ENCODE measurements at regions not wholly inside any gene's neighbourhood (a gene's known extent, or its start where the extent isn't known, plus 50 kb on each side); places are given as distances from the start of the nearest gene placed in this dataset.

DNA sequence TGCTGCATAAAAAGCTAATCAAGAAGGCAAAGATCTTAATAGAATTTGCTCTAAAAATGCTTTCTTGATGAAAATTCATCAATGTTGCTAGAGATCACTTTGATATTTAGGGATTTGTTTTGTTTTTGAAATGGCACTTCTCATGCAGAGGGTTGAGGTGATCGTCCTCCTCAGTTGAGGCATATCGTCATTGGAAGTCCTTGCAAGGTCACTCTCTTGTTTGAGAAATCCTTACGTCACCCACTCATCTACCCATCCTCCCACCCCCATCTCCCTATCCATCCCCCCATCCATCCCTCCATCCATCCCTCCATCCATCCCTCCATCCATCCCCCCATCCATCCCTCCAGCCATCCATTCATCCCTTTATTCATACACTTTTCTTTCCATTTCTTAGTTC lies 133.7 kb downstream of the THNSL2 start:
- Histone ChIP-seq H3K9me3 (no peaks in the 10 kb centered on the region), H3K36me3 (ENCODE audit: control insufficient read depth in 2 of 2, extremely low read depth in 1 of 2, insufficient read depth in 1 of 2, low read length in 1 of 2) (no peaks in the 10 kb centered on the region), H3K27ac (ENCODE audit: low read length) (no peak overlapping the region), H3K27me3 (replicated peaks in 1 of 2; ENCODE audit: control insufficient read depth in 2 of 2, extremely low read depth in 1 of 2, insufficient read depth in 2 of 2, low read length in 1 of 2) (peaks cover 0 to 4% of the 10 kb centered on the region in 2 experiments), H3K4me3 (ENCODE audit: control insufficient read depth in 1 of 2, extremely low read depth in 1 of 2, low read length in 1 of 2) (no peak overlapping the region), H3K4me1 (ENCODE audit: control insufficient read depth in 1 of 2, extremely low read depth in 1 of 2, insufficient read depth in 2 of 2, low read length in 2 of 2) (no peaks in the 10 kb centered on the region)
- Mint-ChIP-seq H3K4me1 (no peaks in the 10 kb centered on the region), H3K27ac (no peak overlapping the region), H3K4me3 (no peak overlapping the region), H3K9me3 (peaks cover 0 to 8% (median 4%) of the 10 kb centered on the region in 3 donors), H3K36me3 (no peaks in the 10 kb centered on the region), H3K27me3 (peaks cover 13 to 27% of the 10 kb centered on the region in 2 donors)
- WGBS (ENCODE audit: insufficient coverage): 98% methylated on average over 3 of the region's 3 CpGs
- ATAC-seq (replicated peaks in 1 of 4) (no peak), DNase-seq (no peak)
- ChIA-PET POLR2A (no interaction called here), CTCF (no interaction called here)

DNA sequence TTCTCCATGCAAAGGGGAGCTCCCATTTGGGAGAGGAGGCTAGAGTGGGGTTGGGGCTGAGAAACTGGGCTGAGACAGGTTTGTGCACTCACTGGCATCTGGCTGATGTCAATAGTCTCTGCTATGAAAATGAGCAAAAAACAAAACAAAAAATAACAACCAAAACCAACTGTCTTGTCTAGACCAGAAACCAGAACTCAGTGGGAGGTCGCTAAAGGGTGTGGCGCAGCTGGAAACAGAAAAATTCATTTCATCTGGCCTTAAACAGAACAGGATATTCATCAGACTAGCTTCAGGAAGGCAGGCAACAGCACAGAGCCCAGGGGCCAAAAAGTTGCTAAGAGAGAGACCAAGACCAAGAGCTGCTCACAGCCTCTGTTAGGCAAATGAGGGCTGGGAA lies 126.1 kb downstream of the THNSL2 start:
- no peak overlapping the region for H3K27ac Mint-ChIP-seq
- POLR2A ChIA-PET: no interaction called here

GRCh38 chr2:88283886-88284592 lies 113.9 kb downstream of the THNSL2 start:
- WGBS (ENCODE audit: insufficient coverage): 61% methylated on average over 35 of the region's 43 CpGs
- POLR2A ChIA-PET: interaction anchor here in 1 of 2 donors (0.7 kb wide), 1 partner anchor 127 kb away, joined by 12 read pairs; no protein-coding TSS in a partner anchor
- H3K27ac Mint-ChIP-seq: no peak overlapping the region

More for the DNA sequence above, 126.1 kb downstream of the THNSL2 start:
- Mint-ChIP-seq H3K9me3 (no peaks in the 10 kb centered on the region), H3K36me3 (no peaks in the 10 kb centered on the region), H3K4me1 (no peaks in the 10 kb centered on the region), H3K27me3 (peaks cover 4 to 5% of the 10 kb centered on the region in 2 donors), H3K4me3 (no peak overlapping the region)
- WGBS (ENCODE audit: insufficient coverage): no CpG with 5 or more reads among the region's 2 CpGs
- no peaks in the 10 kb centered on the region for H3K36me3 ChIP-seq (ENCODE audit: control insufficient read depth in 2 of 2, extremely low read depth in 1 of 2, insufficient read depth in 1 of 2, low read length in 1 of 2)
- H3K27me3 ChIP-seq (replicated peaks in 1 of 2; ENCODE audit: control insufficient read depth in 2 of 2, extremely low read depth in 1 of 2, insufficient read depth in 2 of 2, low read length in 1 of 2): no peaks in the 10 kb centered on the region
- ATAC-seq (replicated peaks in 1 of 4) (no peak), DNase-seq (no peak)
- H3K27ac ChIP-seq (ENCODE audit: low read length): no peak overlapping the region
- no peaks in the 10 kb centered on the region for H3K9me3 ChIP-seq
- H3K4me3 ChIP-seq (ENCODE audit: control insufficient read depth in 1 of 2, extremely low read depth in 1 of 2, low read length in 1 of 2): no peak overlapping the region
- no peaks in the 10 kb centered on the region for H3K4me1 ChIP-seq (ENCODE audit: control insufficient read depth in 1 of 2, extremely low read depth in 1 of 2, insufficient read depth in 2 of 2, low read length in 2 of 2)
- CTCF ChIA-PET: no interaction called here

GRCh38 chr2:88281302-88282217 lies 111.4 kb downstream of the THNSL2 start:
- POLR2A ChIA-PET: interaction anchor here in 1 of 2 donors (0.6 kb wide), 1 partner anchor 1495 kb away, joined by 6 read pairs; no protein-coding TSS in a partner anchor

More at GRCh38 chr2:88283886-88284592, 113.9 kb downstream of the THNSL2 start:
- Histone ChIP-seq H3K9me3 (no peaks in the 10 kb centered on the region), H3K27me3 (replicated peaks in 1 of 2; ENCODE audit: control insufficient read depth in 2 of 2, extremely low read depth in 1 of 2, insufficient read depth in 2 of 2, low read length in 1 of 2) (peaks cover 0 to 23% of the 10 kb centered on the region in 2 experiments), H3K36me3 (ENCODE audit: control insufficient read depth in 2 of 2, extremely low read depth in 1 of 2, insufficient read depth in 1 of 2, low read length in 1 of 2) (no peaks in the 10 kb centered on the region), H3K27ac (ENCODE audit: low read length) (no peak overlapping the region), H3K4me3 (ENCODE audit: control insufficient read depth in 1 of 2, extremely low read depth in 1 of 2, low read length in 1 of 2) (no peak overlapping the region), H3K4me1 (ENCODE audit: control insufficient read depth in 1 of 2, extremely low read depth in 1 of 2, insufficient read depth in 2 of 2, low read length in 2 of 2) (peaks cover 0 to 3% of the 10 kb centered on the region in 2 experiments)
- Mint-ChIP-seq H3K27me3 (peaks cover 7 to 25% of the 10 kb centered on the region in 2 donors), H3K9me3 (no peaks in the 10 kb centered on the region), H3K4me1 (peaks cover 0 to 4% (median 0%) of the 10 kb centered on the region in 3 donors), H3K4me3 (no peak overlapping the region), H3K36me3 (no peaks in the 10 kb centered on the region)
- ATAC-seq (replicated peaks in 1 of 4) (no peak), DNase-seq (peak in 1 of 35 experiments; percentile 7)
- CTCF ChIA-PET: no interaction called here

GRCh38 chr2:88269836-88270235 lies 99.7 kb downstream of the THNSL2 start:
- H3K27ac ChIP-seq (ENCODE audit: low read length): peak overlapping the region; percentile 33
- peak in 1 of 4 experiments; percentile 37 for ATAC-seq (replicated peaks in 1 of 4)
- peaks cover 0 to 2% (median 0%) of the 10 kb centered on the region in 3 donors for H3K9me3 Mint-ChIP-seq

More at GRCh38 chr2:88281302-88282217, 111.4 kb downstream of the THNSL2 start:
- Histone ChIP-seq H3K9me3 (no peaks in the 10 kb centered on the region), H3K36me3 (ENCODE audit: control insufficient read depth in 2 of 2, extremely low read depth in 1 of 2, insufficient read depth in 1 of 2, low read length in 1 of 2) (no peaks in the 10 kb centered on the region), H3K27me3 (replicated peaks in 1 of 2; ENCODE audit: control insufficient read depth in 2 of 2, extremely low read depth in 1 of 2, insufficient read depth in 2 of 2, low read length in 1 of 2) (peaks cover 0 to 23% of the 10 kb centered on the region in 2 experiments), H3K27ac (ENCODE audit: low read length) (no peak overlapping the region), H3K4me3 (ENCODE audit: control insufficient read depth in 1 of 2, extremely low read depth in 1 of 2, low read length in 1 of 2) (no peak overlapping the region), H3K4me1 (ENCODE audit: control insufficient read depth in 1 of 2, extremely low read depth in 1 of 2, insufficient read depth in 2 of 2, low read length in 2 of 2) (peaks cover 0 to 3% of the 10 kb centered on the region in 2 experiments)
- Mint-ChIP-seq H3K27me3 (peaks cover 7 to 18% of the 10 kb centered on the region in 2 donors), H3K4me3 (no peak overlapping the region), H3K9me3 (no peaks in the 10 kb centered on the region), H3K36me3 (no peaks in the 10 kb centered on the region), H3K27ac (no peak overlapping the region), H3K4me1 (peaks cover 0 to 4% (median 0%) of the 10 kb centered on the region in 3 donors)
- ATAC-seq (replicated peaks in 1 of 4) (no peak), DNase-seq (no peak)
- 35% methylated on average over 2 of the region's 6 CpGs for WGBS (ENCODE audit: insufficient coverage)
- CTCF ChIA-PET: no interaction called here

More at GRCh38 chr2:88269836-88270235, 99.7 kb downstream of the THNSL2 start:
- Mint-ChIP-seq H3K4me1 (peaks cover 0 to 5% (median 0%) of the 10 kb centered on the region in 3 donors), H3K4me3 (no peak overlapping the region), H3K36me3 (no peaks in the 10 kb centered on the region), H3K27ac (no peak overlapping the region), H3K27me3 (peaks cover 2 to 8% of the 10 kb centered on the region in 2 donors)
- WGBS (ENCODE audit: insufficient coverage): 57% methylated on average over 4 of the region's 5 CpGs
- CTCF ChIA-PET: no interaction called here
- POLR2A ChIA-PET: no interaction called here
- peak in 13 of 35 experiments; percentile 1 to 40 (median 7) for DNase-seq
- Histone ChIP-seq H3K9me3 (no peaks in the 10 kb centered on the region), H3K4me1 (ENCODE audit: control insufficient read depth in 1 of 2, extremely low read depth in 1 of 2, insufficient read depth in 2 of 2, low read length in 2 of 2) (peaks cover 0 to 22% of the 10 kb centered on the region in 2 experiments), H3K36me3 (ENCODE audit: control insufficient read depth in 2 of 2, extremely low read depth in 1 of 2, insufficient read depth in 1 of 2, low read length in 1 of 2) (no peaks in the 10 kb centered on the region), H3K27me3 (replicated peaks in 1 of 2; ENCODE audit: control insufficient read depth in 2 of 2, extremely low read depth in 1 of 2, insufficient read depth in 2 of 2, low read length in 1 of 2) (peaks cover 0 to 2% of the 10 kb centered on the region in 2 experiments), H3K4me3 (ENCODE audit: control insufficient read depth in 1 of 2, extremely low read depth in 1 of 2, low read length in 1 of 2) (no peak overlapping the region)

All from T-cell (primary cell).